ENCODE measurements at regions not wholly inside any gene's neighbourhood (a gene's known extent, or its start where the extent isn't known, plus 50 kb on each side); places are given as distances from the start of the nearest gene placed in this dataset.

GRCh38 chr5:82522897-82523296 is 244.7 kb upstream of the RPS23 start:
- TF ChIP-seq SREBF1 (IDR thresholded peaks at IDR 0.05; ENCODE audit: low read length) (no peak), NR2C1 (IDR thresholded peaks at IDR 0.05) (no peak), BMI1 (IDR thresholded peaks at IDR 0.05; ENCODE audit: borderline replicate concordance) (no peak), POU2F2 (IDR thresholded peaks at IDR 0.05; ENCODE audit: borderline replicate concordance, low read depth, low read length) (no peak), RAD51 (IDR thresholded peaks at IDR 0.05) (no peak), FOXM1 (IDR thresholded peaks at IDR 0.05; ENCODE audit: low read depth, low read length) (no peak), ZNF24 (IDR thresholded peaks at IDR 0.05) (no peak), WRNIP1 (IDR thresholded peaks at IDR 0.05; ENCODE audit: borderline replicate concordance, low read depth, low read length) (no peak)
- no peaks in the 10 kb centered on the region for H4K20me1 ChIP-seq (ENCODE audit: control insufficient read depth, insufficient read depth)
- in situ Hi-C loops (cut with MboI) = no loop called here
- no peak overlapping the region for H2AFZ ChIP-seq (ENCODE audit: control insufficient read depth, low read depth, low read length)
- WGBS (ENCODE audit: insufficient coverage, insufficient replicate concordance, low lambda C conversion rate, missing lambda C conversion rate) = 45% methylated on average over 7 of the region's 7 CpGs
- no TSS peak for BruUV-seq (replicated peaks)
- H3K27me3 ChIP-seq (replicated peaks in 1 of 2; ENCODE audit: control insufficient read depth in 2 of 2, insufficient read depth in 2 of 2, low read length in 1 of 2) = no peaks in the 10 kb centered on the region; a peak in 1 of 4 replicates
- ChIA-PET RAD21 (ENCODE audit: unreplicated experiment) (no interaction called here), SMC1A (ENCODE audit: uncharacterized antibody, unreplicated experiment) (no interaction called here), CTCF (no interaction called here), POLR2A (interaction anchor here (0.6 kb wide), 1 partner anchor 1368 kb away, joined by 3 read pairs; no protein-coding TSS in a partner anchor)
- H3K79me2 ChIP-seq (ENCODE audit: control insufficient read depth, insufficient read depth, low read length) = no peaks in the 10 kb centered on the region
- no peak overlapping the region for H3K27ac ChIP-seq (ENCODE audit: control insufficient read depth, insufficient read depth)
- no peaks in the 10 kb centered on the region for H3K4me1 ChIP-seq (ENCODE audit: control insufficient read depth, insufficient read depth, low read length)
- no peak overlapping the region for H3K4me3 ChIP-seq
- H3K9me3 ChIP-seq (replicated peaks; ENCODE audit: control insufficient read depth, insufficient read depth, low read length) = no peaks in the 10 kb centered on the region
- FAIRE-seq (no peak), ATAC-seq (no peak), DNase-seq (ENCODE audit: low read depth, low spot score) (no peak)
- H3K4me2 ChIP-seq (ENCODE audit: control insufficient read depth, insufficient read depth) = no peak overlapping the region
- H3K36me3 ChIP-seq (ENCODE audit: control insufficient read depth in 2 of 2, insufficient read depth in 2 of 2, low read length in 1 of 2) = no peaks in the 10 kb centered on the region
- no peak overlapping the region for H3K9ac ChIP-seq (ENCODE audit: control insufficient read depth, insufficient read depth, low read length)
- intact Hi-C loops (cut with micrococcal nuclease; ENCODE audit: unreplicated experiment) = no loop called here

- no peaks in the 10 kb centered on the region for H3K79me2 ChIP-seq (ENCODE audit: control insufficient read depth, insufficient read depth, low read length)
- no peaks in the 10 kb centered on the region for H3K9me3 ChIP-seq (replicated peaks; ENCODE audit: control insufficient read depth, insufficient read depth, low read length)
- no TSS peak for BruUV-seq (replicated peaks)
- H3K27ac ChIP-seq (ENCODE audit: control insufficient read depth, insufficient read depth) = no peak overlapping the region
- H3K9ac ChIP-seq (ENCODE audit: control insufficient read depth, insufficient read depth, low read length) = no peak overlapping the region
- H2AFZ ChIP-seq (ENCODE audit: control insufficient read depth, low read depth, low read length) = no peak overlapping the region
- no peaks in the 10 kb centered on the region for H3K4me1 ChIP-seq (ENCODE audit: control insufficient read depth, insufficient read depth, low read length)
- ChIA-PET CTCF (no interaction called here), RAD21 (ENCODE audit: unreplicated experiment) (no interaction called here), SMC1A (ENCODE audit: uncharacterized antibody, unreplicated experiment) (no interaction called here), POLR2A (no interaction called here)
- no peak overlapping the region for H3K4me2 ChIP-seq (ENCODE audit: control insufficient read depth, insufficient read depth)
- in situ Hi-C loops (cut with MboI) (no loop called here), intact Hi-C loops (cut with micrococcal nuclease; ENCODE audit: unreplicated experiment) (no loop called here)
- no peak for FAIRE-seq
- H3K27me3 ChIP-seq (replicated peaks in 1 of 2; ENCODE audit: control insufficient read depth in 2 of 2, insufficient read depth in 2 of 2, low read length in 1 of 2) = no peaks in the 10 kb centered on the region; a peak in 1 of 4 replicates
- ATAC-seq = no peak
- no peaks in the 10 kb centered on the region for H4K20me1 ChIP-seq (ENCODE audit: control insufficient read depth, insufficient read depth)
- no peak for DNase-seq (ENCODE audit: low read depth, low spot score)
- no peak overlapping the region for H3K4me3 ChIP-seq
- no peaks in the 10 kb centered on the region for H3K36me3 ChIP-seq (ENCODE audit: control insufficient read depth in 2 of 2, insufficient read depth in 2 of 2, low read length in 1 of 2)
- WGBS (ENCODE audit: insufficient coverage, insufficient replicate concordance, low lambda C conversion rate, missing lambda C conversion rate) = 30% methylated on average over 4 of the region's 4 CpGs
- TF ChIP-seq PAX5 (IDR thresholded peaks at IDR 0.05; ENCODE audit: borderline replicate concordance, low read depth, low read length) (no peak), IKZF1 (conservative IDR thresholded peaks at IDR 0.05) (no peak), CEBPZ (IDR thresholded peaks at IDR 0.05; ENCODE audit: low read depth, low read length) (no peak), ESRRA (IDR thresholded peaks at IDR 0.05; ENCODE audit: low read length) (no peak), NFYA (IDR thresholded peaks at IDR 0.05; ENCODE audit: borderline replicate concordance, low read depth, low read length) (no peak), POLR2AphosphoS2 (IDR thresholded peaks at IDR 0.05; ENCODE audit: low read depth, low read length) (no peak), MEF2B (IDR thresholded peaks at IDR 0.05; ENCODE audit: partially characterized antibody, poor library complexity, severe bottlenecking) (no peak), SUZ12 (IDR thresholded peaks at IDR 0.05; ENCODE audit: unreplicated experiment) (no peak)
Observed at GRCh38 chr5:82521431-82522051, 243.4 kb upstream of the RPS23 start.

Measured in GM12878 (cell line).